ENCODE measurements at regions not wholly inside any gene's neighbourhood (a gene's known extent, or its start where the extent isn't known, plus 50 kb on each side); places are given as distances from the start of the nearest gene placed in this dataset.

- TF ChIP-seq CTCF (conservative IDR thresholded peaks at IDR 0.05; ENCODE audit: low read length), result no peak
- DNase-seq (ENCODE audit: low read depth), result no peak
- H3K4me3 ChIP-seq (ENCODE audit: low read length), result no peak overlapping the region
These were observed 199.8 kb downstream of the ZFP36L2 start for GRCh38 chr2:43026426-43027096.

- no peak overlapping the region for H3K4me3 ChIP-seq (ENCODE audit: low read length)
- DNase-seq (ENCODE audit: low read depth), result no peak
- TF ChIP-seq CTCF (conservative IDR thresholded peaks at IDR 0.05; ENCODE audit: low read length), result no peak
These were observed 200.6 kb downstream of the ZFP36L2 start for GRCh38 chr2:43025709-43026295.

- no peak overlapping the region for H3K4me3 ChIP-seq (ENCODE audit: low read length)
- peak; percentile 55 for DNase-seq (ENCODE audit: low read depth)
- TF ChIP-seq CTCF (conservative IDR thresholded peaks at IDR 0.05; ENCODE audit: low read length), result peak; percentile 90
These were observed 201.8 kb downstream of the ZFP36L2 start for GRCh38 chr2:43024515-43025011.

GRCh38 chr2:43023791-43024514, 202.5 kb downstream of the ZFP36L2 start:
- TF ChIP-seq CTCF (conservative IDR thresholded peaks at IDR 0.05; ENCODE audit: low read length), result no peak

GRCh38 chr2:43022896-43023295, 203.5 kb downstream of the ZFP36L2 start:
- no peak for DNase-seq (ENCODE audit: low read depth)
- no peak overlapping the region for H3K4me3 ChIP-seq (ENCODE audit: low read length)
- TF ChIP-seq CTCF (conservative IDR thresholded peaks at IDR 0.05; ENCODE audit: low read length), result no peak

More at GRCh38 chr2:43023791-43024514, 202.5 kb downstream of the ZFP36L2 start:
- no peak for DNase-seq (ENCODE audit: low read depth)
- H3K4me3 ChIP-seq (ENCODE audit: low read length), result no peak overlapping the region

GRCh38 chr2:43021791-43022509, 204.5 kb downstream of the ZFP36L2 start:
- 0 out of 2 replicates have a peak, but pooled peaks have one; percentile 17 for TF ChIP-seq CTCF (conservative IDR thresholded peaks at IDR 0.05; ENCODE audit: low read length)
- DNase-seq (ENCODE audit: low read depth), result no peak
- H3K4me3 ChIP-seq (ENCODE audit: low read length), result no peak overlapping the region
